ENCODE measurements at regions not wholly inside any gene's neighbourhood (a gene's known extent, or its start where the extent isn't known, plus 50 kb on each side); places are given as distances from the start of the nearest gene placed in this dataset.
A peak's percentile ranks its signal among the peaks of the same experiment; 100 is the strongest.

DNA sequence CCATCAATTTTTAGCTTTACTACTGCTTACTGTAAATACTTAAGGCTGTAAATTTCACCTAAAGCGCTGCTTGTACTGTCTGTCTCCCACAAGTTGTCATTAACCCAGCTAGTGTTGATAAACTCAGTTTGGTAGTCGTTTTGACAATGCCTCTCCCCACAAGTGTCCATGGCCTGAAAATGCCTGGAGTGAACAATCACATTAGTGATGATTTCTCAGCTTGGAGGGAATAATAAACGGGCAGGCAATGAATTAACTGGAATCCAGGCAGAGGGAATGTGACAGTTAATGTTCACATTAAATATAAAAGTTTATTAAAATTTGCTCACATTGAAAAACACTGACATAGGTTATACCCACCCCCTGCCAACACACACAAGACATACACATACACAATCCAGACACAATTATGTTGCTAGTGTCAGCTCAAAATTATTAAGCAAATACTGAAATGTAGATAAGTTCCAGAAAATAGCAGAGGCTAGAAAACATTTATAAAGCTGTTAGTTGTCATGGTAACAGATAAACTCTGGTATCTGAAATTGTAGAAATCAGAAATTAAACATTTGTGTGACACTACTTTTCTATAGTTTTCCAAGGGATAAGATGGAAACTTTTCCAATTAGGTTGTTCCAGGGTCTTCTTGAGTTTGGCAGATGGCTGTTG is 341.9 kb downstream of the DIRAS2 start:
- DNase-seq, result no peak

DNA sequence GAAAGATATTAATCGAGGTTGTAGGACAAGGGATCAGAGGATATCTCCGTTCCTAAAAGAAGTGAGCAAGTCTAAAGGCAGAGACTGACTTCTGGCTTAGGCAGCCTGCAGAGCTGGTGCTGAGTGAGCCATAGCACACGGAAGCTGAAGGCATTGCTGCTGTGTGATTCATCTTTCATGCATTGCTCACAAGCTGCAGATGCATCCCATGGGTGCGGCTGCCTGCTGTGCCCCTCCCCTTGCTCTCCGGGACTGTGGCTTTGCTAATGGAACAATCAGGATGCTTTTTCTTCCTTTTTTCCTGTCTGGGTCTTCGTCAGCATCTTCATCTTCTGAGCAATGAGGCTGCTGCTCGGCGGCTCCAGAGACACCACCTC is 341.4 kb downstream of the DIRAS2 start:
- peak; percentile 78 for DNase-seq

DNA sequence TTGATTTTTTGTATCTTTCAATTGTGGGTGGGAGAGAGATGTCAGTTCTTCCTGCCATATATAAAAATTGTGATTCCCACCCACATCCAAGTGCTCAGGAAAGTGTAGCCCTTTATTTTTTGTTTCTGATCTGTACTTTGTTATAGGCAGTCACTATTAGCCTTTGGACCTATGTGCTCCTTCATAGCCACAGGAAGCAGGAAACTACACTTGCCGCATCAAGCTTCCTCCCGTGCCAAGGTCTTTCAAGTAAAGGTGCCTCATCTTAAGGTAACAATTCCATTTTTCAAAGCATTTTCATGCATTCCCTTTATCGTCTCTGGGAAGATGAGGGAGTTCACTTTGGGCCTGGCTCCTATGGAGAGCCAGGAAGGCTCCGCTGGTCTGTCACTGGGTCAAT is 339.0 kb downstream of the DIRAS2 start:
- DNase-seq, result no peak

DNA sequence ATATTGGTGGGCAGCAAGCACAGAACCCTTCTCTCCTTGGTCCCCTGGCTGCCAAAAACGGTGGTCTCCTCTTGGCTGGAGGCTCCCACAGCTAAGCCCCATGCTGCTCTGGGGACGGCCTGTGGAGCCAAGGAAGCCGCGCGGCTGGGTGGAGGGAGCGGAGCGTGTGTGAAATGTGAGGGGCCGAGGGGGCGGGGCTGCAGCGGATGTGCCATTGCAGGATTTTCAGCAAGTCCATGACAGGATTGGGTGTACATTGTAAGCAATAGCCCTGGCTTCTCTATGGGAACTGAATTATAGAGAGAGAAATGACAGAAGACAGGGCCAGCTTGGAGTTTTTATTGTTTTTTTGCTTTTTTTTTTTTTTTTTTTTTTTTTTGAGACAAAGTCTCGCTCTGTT is 336.5 kb downstream of the DIRAS2 start:
- DNase-seq, result no peak

DNA sequence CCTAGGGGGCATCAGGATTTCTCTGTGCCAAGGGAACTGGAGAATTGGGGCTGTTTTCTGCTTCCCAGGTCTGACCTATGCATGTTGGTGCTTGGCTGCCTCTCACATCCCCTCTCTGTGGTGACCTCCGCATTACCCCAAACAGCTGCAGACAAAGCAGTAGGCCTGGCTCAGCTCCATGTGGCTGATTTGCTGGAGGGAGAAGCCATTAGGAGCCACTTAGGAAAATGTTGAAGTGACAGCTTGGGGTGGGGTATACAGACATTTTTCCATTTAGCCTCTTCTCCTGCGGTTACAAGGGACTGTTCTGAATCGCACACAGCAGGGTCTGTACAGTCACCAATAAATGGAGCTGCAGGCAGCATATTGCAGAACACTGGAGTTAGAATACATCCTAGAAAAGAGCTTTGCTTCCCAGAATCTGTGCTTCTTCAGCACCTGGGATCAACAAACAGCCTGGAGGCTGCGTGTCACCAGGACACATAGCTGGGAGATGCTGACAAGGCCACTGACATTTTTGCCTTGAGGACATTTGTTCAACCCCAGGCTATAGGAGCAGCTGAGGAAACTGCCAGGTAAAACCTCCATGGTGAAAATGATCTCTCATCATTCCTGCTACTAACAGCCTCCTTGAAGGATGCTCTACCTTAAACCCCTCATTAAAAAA is 335.3 kb downstream of the DIRAS2 start:
- DNase-seq, result no peak

DNA sequence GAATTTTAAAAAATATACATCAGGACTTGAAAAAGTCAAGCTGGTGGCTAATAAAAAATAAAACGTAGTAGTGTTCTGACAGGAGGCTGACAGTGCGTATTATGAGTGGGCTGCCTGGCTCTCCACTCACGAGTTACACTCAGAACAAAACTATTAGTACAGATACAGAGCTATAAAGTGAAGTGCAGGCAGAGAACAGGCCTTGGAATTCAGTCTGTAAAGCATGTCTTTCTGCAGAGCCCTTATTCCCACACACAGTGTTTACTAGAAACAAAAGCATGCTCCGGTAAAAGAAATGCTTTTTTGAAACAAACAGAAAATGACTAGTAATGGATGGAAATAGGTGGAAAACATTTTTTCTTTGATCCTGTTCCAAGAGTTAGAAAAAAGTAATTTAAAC is 334.7 kb downstream of the DIRAS2 start:
- DNase-seq, result no peak

DNA sequence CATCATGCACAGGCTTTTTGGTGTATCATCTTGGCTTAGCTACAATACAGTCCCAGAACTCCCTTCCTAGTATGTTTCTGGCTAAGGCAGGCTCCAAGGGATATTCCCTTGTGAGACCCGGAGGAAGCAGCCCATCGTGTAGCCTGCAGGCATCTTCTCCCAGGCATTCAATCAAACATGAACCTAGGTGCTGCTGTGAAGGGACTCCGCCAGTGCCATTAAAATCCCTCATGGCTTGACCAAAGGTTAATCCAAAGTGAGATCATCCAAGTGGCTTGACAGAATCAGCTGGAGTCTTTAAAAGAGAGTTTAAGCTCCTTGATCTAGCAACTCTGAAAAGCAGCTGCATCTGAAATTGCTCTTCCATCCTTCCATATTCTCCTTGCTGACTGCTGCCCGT is 333.9 kb downstream of the DIRAS2 start:
- DNase-seq, result no peak

DNA sequence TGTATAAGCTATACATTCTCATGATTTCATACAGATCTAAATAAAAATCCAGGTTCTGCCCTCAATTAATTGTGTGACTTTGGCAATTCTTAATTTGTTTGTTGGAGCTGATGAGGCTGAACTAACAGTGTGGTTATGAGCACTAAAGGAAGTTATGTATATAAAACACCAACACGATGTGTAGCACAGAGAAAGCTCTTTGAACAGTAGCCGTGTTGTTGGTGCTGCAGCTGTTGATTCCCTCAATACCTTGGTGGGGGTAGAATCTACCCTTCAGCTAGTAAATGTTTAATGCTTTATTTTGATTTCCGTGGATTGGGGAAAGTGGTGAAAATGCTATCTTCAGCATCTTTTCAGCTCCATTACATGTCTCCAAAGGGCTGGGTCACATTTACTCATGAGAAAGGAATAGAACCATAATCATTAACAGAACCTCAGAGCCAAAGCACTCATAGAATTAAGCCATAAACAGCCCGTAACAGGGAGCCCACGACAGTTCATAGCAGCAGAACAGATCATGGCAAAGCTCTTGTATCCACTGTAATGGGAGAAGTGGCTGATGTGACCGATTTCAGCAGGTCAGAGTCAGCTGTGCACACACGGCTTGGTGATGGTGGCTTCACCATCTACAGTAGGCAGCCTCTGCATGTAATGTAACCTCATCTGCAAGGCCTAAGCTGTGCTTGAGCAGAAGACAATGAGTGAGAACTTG is 332.7 kb downstream of the DIRAS2 start:
- DNase-seq, result peak; percentile 97

DNA sequence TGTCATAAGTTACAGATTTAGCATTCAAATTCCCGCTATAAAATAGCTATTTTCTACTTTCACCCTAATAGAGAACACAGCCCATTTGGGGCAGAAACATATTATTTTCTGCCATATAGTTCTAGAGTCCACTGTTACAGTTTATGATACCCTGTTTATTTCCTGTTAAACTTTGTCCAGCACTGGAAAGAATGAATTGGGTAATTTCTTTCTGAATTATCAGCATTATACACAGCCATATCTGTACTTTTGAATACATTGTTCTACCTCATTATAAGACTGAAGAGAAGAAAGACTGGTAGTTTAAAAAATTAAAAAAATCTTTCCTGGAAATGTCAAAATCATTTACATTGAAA is 332.1 kb downstream of the DIRAS2 start:
- DNase-seq, result peak; percentile 62

DNA sequence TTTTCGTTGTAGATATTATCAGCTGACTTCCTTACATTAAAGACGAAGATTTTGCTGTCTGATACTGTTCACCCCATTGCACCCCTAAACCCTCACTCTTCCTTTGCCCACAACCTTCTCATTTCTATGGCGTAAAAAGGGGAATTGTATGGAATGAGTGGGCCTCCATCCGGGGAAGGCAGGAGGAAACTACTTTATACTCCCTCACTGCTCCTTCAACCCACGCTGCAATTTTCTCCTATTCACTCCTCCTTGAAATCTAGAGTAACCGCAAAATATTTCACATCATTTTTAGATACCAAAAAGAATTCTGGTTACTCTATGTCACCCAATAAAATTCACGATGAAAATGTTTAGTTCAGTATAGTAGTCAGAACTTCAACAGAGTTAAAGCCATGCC is 330.8 kb downstream of the DIRAS2 start:
- no peak for DNase-seq

DNA sequence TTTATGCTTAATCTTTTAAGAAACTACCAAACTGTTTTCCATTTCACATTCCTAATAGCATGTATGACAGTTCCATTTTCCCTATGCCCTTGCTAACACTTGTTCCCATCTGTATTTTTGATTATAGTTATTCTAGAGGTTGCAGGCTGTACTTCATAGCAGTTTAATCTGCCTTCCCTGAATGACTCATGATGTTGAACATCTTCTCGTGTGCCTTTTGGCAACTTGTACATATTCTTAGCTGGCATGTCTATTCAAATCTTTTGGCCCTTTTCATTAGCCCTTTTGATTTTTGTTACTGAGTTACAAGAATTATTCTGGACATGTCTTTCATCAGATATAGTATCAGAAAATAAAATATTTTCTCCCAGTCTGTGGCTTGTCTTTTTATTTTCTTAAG is 320.3 kb downstream of the DIRAS2 start:
- no peak for DNase-seq

DNA sequence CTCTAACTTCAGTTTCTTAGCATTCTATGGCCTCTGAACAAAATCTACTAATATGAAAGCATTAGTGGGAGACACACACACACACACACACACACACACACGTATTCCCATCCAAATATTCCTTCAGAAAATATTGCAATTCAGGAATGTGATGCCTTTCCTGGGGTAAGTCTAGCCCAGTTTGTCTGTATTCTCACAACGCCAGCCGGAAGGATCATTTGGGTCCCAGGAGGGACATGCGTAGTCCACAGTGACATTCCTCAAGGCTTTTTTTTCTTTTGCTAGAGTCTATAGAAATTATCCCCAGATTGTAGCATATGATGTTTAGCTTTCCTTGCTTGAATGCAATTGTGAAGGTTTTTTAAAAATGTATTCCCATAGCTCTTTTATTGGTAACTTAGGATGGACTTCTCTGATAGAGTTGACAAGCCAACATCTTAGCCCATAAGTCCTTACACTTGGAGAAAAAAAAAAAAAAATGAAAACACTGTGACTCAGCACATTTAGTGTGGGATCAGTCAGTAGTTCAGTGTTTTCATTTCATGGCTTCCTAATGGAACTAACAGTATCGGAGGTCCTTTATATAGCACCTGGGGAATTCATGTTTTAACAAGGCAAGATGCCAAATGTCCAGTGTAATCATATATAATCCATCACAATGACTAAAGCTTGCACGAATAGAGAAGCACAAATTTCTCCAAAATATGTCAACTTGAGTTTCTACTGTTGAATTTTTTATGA is 316.5 kb downstream of the DIRAS2 start:
- peak; percentile 15 for DNase-seq

DNA sequence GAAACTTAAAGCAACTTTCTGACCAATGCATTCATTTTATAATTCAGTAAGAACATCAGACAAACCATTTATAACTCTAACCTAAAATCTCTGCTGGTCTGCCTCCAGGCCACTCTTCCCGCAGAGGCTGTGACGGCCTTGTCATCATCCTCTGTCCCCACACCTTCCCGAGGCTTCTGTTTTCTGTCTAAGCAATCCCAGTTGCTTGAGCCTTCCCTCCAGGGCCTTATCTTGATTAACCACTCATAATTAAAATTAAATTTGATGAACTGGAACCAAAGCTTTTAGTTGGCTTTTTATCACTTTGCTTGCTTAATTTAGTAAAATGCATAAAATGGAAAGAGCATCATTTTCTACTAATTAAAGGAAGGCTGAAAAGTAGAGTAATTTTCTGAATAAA is 312.4 kb downstream of the DIRAS2 start:
- no peak for DNase-seq

DNA sequence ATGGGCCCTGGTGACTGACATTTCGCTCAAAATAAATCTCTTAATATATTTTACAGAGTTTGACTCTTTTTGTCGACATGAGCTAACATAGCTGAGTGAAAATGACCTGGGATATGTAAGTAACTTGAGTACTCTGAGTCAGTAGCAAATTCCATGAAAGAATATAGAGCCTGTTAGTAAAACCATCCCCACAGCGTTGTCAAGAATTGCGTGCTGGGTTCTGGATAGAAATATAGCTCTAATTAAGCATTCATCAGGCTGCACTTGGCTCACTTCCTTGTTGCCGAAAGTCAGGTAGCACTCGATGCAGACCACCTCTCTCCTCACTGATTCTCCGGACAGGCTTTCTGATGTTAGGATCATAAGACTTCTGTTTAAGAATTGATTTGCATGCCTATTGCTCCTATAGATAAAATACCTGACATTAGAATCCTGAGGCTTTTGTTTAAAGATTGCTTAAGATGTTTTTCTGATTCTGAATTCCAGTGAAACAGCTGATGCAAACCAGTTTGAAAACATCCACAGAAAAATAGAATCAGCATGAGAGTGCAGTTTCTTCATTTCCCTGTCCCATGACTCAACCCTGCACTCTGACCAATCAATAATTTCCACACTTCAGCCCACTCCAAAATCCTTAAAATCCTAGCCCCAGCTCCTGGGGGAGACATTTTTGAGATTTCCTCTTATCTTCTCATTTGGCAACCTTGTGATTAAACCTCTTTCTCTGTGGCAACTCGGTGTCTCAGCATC is 310.6 kb downstream of the DIRAS2 start:
- DNase-seq, result peak; percentile 59

DNA sequence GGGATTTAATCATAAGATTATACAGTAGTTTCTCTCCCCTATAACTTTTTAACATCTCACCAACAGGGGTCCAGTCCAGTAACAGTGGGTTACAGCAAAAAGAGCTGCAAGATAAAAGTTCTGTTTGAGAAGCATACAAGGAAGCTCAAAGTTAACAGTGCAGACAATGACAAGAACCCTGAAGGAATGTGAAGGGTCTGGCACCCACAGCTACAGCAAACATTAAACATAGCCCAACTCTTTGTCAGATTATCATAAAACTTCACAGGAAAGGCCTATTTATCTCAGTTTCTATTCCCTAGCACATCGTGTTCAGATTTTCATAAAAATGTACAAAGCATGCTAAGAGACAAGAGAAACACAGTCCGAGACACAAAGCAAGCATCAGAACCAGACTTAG is 309.4 kb downstream of the DIRAS2 start:
- no peak for DNase-seq

DNA sequence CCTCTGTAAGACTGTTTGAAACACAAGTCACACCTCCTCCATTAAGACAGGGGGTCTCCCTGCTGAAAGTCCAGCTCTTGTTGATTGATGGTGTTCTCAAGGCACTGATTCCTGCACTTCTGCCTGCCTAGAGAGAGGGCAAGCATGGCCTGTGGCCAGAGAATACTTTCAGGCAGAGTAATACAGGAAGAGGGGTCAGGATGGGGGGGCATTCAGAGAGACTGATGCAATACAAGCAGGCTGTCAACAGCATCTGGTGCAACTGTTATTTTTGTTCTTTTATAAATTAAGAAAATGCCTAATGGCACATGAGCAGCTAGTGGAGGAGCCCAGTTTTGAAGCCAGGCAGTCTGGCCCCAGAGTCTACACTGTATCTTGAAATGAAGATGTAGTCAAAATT is 302.2 kb downstream of the DIRAS2 start:
- peak; percentile 29 for DNase-seq

DNA sequence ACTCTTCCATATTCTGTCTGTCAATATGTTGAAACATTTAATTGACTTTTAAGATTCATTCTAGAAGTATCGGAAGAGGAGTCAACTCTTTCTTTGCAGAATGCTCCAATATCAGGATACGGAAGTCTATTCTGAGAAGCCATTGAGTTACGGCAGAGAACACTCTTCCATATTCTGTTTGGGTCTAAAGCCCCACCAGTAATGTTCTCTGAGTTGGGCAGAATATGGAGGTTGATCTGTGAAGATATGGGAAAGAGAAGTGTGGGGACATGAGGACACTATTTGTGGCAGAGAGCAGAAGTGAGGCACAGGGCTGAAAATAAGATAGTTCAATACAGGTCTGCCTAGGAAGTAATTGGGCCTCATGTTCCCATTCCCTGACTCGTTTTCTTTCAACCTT is 300.0 kb downstream of the DIRAS2 start:
- no peak for DNase-seq

DNA sequence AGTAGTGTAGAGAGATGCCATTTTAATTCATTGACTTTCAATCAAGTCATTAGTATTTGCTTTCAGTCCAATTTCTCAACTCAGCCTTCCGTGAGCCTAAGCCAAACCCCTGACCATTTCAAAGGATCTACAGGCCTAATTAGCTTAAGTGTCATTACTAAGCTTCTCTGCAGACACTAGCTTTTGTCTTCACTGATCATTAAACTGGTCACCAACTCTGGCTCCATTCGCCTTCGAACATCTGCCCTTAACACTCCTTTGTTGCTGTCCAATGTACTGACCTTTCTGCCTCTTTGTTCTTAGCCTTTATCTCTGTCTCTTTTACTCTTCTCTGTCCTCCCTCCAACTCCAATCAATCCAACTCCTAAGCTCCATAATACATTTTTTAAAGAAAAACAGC is 299.3 kb downstream of the DIRAS2 start:
- DNase-seq, result no peak

DNA sequence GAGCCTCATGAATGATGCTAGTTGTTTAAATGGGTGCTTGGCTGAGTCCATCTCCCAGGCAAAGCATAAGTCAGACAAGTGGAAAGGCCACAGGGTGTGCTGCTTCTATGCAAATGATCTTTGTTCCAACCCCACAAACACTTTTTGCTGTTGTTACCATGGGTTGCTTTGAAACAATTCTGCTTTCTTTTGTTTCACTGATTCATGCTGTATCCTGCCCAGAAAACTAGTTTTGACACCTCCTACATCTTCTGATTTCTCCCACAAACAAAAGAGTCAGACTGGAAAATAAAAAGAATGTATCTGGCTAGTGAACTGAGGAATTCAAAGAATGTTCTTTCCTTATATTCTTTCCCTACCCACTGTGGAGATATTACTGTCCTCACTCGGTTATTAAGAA is 298.6 kb downstream of the DIRAS2 start:
- DNase-seq, result peak; percentile 97

DNA sequence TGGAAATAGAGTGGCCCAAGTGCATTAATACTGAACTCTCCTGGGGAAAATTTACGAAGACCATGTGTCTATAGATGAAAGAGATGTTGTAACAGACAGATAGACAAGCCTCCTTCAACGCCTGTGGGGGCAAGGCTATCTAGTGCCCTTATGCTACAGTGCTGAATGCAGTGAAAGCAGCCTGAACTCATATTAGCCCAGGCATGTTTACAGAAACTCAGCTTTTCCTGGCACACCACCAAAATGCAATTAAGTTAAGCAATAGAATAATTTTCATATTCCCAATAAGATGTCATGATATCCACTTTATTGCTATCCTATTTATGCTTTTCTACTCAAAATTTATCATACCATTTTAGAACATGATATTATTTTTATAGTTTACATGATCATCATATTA is 277.0 kb downstream of the DIRAS2 start:
- no peak for DNase-seq

DNA sequence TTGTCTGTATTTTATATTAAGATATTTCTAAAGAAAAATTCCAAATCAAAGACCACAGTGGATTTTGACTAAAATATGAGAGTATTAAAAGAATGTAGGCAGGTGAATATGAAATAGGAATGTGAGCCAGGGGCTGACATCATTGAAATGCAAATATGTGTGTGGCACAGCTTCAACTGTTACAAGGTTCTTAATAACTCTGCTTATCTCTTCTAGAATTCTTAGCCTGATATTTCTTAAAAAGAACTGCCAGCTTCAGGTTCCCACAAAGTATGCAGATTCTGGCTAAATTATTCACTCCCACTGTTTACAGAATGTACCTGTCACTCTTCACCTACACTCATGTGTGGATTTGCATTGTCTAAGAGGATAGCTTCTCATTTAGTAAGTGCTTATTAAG is 274.4 kb downstream of the DIRAS2 start:
- no peak for DNase-seq

DNA sequence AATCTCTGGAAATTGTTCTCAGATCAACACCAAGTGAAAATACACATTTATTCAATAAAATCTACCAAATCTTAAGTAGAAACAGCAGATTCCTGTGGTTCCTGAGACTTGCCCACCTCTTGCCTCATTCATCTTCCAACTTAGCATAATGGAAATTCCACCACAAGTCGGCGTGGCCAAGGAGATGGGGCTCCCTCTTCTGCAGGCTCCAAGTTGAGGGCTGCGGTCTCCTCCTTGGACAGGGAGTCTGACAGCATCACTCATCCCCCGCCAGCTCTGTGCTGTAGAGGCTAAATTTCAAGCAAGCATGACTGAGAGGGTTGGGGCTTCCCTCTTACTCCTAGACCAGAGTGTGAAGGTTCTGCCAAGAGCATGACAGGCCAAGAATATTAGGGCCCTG is 273.7 kb downstream of the DIRAS2 start:
- DNase-seq, result no peak

DNA sequence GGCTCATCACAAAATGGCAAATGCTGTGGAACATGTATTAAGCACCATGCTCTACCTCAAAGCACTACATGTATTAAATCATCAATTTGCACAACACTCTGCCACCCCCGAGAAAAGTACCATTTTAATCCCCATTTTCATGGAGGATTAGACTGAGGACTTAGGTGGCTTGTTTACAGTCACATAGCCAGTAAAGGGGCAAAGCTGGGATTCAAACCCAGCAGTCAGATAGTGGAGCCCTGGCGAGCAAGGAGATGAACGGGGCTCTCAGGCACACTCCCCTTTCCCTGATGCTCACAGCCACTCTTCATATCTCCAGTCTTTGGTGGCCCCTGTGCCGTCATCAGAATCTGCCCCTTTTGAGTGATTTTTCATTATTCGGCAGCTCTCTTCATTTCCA is 262.9 kb downstream of the DIRAS2 start:
- no peak for DNase-seq

Measured in kidney glomerular epithelial cell (primary cell).